Stimulated activated naive CD8-positive, alpha-beta T cell treated with anti-CD3 and anti-CD28 coated beads, Interleukin-15, Interleukin-2, amounts not matched to agents 100 U/mL and 50 U/mL, for 24 hours (primary cell): ENCODE measurements at regions not wholly inside any gene's neighbourhood (a gene's known extent, or its start where the extent isn't known, plus 50 kb on each side); places are given as distances from the start of the nearest gene placed in this dataset.
"Not testable (repeated sequence)": the region's sequence is repeated elsewhere in the genome, so short reads cannot be mapped to it uniquely, and the experiment has no call there.

ENCODE experiments used
- ATAC-seq: fragments of 150-1000 bp; cut with Tn5 transposase; one replicate; pipeline ENCODE4 v1.10.0; 2021
- DNase-seq: peaks from one replicate; pipeline ENCODE4 v3.0.0; 2021

- ATAC-seq: no peak
- DNase-seq: no peak
Measured at GRCh38 chr11:91141655-91142054, 918.8 kb upstream of the CHORDC1 start.

DNA sequence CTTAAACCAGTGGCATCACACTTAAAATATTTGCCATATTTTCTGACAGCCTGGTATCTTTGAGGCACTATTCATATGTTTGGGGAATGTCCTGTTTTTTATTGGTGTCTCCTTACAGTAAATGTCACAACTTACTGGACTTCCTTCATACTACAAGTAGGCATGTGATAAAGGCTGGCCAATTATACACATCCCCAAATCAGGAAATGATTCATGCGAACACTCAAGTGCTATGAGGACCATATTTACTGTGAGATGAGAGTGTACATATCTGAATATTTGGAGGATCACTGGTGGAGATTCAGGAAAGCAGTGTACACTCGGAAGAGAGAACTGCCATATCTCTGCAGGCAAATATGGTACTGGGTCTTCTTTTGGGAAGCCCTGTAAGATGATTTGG, 913.8 kb upstream of the CHORDC1 start:
- DNase-seq (no peak), ATAC-seq (no peak)

DNA sequence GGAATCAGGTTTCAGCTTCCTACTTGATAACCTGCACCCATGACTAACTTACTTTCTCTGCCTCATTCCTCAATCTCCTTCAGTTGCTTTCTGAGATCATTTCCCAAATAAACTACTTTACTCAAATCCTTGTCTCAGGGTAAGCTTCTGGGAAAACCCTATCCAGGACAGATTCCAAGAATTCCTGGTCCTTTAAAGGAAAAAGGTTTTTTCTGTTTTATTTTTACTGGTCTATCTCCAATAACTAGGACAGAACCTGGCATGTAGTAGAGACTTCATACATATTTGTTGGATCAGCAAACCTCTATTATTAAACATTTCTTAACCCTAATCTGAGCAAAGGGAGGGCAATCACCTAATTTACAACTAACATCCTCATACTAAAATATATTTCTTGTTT, 910.5 kb upstream of the CHORDC1 start:
- no peak for DNase-seq

GRCh38 chr11:91129596-91129995, 906.7 kb upstream of the CHORDC1 start:
- ATAC-seq (no peak), DNase-seq (no peak)

More for the DNA sequence above, 910.5 kb upstream of the CHORDC1 start:
- ATAC-seq: no peak

DNA sequence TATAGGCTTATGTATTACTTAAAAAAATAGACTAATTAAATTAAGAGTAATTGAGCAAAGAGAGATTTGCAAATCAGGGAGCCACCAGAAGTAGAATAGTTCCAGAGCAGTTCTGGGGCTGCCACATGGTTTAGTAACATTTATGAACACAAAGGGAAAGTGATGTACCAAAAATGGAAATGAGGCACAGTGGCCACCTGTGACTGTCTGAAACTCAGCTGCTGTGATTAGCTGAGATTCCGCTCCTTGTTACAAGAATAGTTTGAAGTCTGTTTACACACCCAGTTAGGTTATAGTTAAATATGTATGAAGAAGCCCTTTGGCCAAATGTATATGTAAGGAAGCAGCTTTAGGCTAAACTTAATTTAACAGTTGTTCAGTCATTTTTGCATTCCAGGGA, 901.5 kb upstream of the CHORDC1 start:
- ATAC-seq: no peak
- DNase-seq: no peak

DNA sequence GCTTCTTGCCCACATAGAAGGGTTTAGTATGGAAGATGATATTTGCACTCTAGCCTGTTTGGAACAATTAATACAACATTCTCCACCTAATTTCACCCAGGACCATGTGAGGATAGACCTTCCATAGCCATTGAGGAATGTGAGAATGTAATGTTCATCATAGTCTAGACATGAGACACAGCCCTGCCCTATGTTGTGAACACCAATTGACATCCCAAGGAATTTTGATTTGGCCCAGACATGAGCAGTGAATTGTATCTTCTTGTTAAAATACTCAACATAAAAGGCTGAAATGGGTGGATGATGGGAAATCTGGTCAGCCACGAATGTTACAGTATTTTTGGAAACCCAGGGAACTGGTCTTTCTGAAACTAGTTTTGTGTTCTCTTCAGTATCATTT, 892.3 kb upstream of the CHORDC1 start:
- DNase-seq: no peak
- no peak for ATAC-seq

DNA sequence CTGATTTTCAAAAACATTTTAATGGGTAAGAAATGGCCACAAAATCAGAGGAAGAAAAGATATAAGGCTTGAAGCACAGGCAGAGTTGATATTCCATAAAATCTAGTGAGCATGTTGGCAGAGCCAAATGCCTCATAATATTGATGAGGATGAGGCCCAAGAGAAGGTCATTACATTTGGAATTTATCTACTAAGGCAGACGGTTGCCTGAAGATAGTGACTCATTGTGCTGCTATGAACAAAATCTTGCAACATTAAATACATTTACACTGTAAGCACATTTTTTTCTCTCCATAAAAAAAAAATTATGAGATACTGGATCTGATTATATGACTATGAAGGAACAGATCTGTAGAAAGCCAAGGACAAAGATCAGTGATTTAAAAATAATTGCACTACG, 881.4 kb upstream of the CHORDC1 start:
- ATAC-seq: no peak
- no peak for DNase-seq

DNA sequence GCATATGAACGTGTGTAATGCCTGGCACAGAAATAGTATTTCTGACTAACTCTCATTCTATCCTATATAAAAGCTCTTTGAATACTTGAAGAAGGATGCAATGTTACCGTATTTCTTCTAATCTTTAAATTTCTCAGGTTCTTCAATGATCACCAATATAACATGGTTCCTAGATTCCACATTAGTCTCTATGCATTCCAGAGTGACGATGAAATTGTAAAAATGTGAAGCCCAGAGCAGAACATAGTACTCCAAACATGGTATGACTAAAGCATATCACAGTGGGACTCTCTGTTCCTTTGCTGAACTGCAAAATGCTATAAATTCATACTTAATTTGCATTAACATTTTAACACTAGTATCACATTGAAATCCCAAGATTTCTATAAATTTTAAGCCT, 877.6 kb upstream of the CHORDC1 start:
- DNase-seq (no peak), ATAC-seq (no peak)

DNA sequence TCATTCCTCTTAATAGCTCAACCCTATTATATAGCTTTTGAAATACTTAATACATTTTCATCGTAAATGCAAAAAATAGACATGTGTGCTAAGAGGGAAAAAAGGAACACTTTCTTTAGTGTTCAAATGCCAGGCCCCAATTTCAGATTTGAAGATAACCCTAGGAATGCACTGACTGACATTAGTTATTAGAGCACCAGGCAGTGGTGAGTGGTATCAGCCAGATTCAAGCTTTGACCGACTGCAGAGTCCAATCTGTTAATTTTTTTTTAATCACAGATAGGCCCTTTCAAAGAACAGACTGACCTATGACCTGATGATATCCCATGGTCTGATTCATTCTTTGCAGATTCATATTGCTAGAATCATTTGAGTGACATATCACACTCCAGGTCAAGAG, 874.2 kb upstream of the CHORDC1 start:
- DNase-seq: no peak
- no peak for ATAC-seq

GRCh38 chr11:91093141-91093540, 870.3 kb upstream of the CHORDC1 start:
- DNase-seq: no peak
- no peak for ATAC-seq

GRCh38 chr11:91091563-91091962, 868.7 kb upstream of the CHORDC1 start:
- no peak for ATAC-seq
- DNase-seq: no peak

DNA sequence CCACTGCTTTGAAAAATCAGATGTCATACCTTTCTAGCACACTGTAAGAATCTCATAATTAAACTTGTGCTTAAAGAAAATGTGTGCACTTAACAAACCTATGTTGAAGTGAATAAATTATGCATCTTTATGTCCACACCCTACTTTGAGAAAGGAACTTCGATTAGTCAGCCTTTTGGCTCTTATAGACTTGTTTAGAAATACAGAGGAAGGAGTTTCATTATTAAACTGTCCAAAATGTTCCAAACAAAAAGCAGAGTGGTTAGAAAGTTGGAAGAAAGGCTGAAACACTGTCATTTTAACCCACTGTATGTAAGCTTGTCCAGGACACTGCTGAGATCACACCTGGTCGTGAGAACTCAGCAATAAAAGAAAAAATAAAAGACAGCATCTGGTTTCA, 863.2 kb upstream of the CHORDC1 start:
- ATAC-seq (no peak), DNase-seq (no peak)

GRCh38 chr11:91082255-91082654, 859.4 kb upstream of the CHORDC1 start:
- DNase-seq: no peak
- no peak for ATAC-seq

DNA sequence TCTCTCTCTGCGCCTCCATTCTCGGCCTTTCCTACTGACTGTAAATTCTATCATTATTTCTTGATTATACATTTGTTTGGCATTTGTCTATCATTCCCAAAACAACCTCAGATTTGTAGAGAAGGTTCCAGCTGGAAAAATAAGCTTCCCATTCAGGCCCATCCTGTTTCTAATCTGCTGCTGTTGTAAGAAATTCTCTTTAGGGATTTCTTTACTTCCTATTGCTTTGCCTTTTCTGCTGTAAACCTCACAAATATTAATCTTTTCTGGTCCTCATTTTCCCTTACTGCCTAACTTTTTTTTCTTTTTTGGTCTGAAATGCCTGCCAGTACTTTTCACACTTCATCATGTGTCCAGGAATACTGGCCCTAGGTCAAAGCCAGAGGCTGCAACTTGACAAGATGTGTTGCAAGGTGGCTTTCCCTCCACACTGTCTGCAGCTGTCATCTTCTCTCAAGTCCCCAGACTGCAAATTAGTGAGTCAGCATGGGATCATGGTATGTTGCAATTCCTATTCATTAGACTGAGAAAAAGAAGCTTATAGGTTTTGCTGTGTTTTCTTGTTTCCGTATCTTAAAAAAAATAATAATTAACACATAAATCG, 858.7 kb upstream of the CHORDC1 start:
- ATAC-seq (no peak), DNase-seq (no peak)

GRCh38 chr11:91078221-91078620, 855.4 kb upstream of the CHORDC1 start:
- DNase-seq: no peak
- ATAC-seq: no peak

DNA sequence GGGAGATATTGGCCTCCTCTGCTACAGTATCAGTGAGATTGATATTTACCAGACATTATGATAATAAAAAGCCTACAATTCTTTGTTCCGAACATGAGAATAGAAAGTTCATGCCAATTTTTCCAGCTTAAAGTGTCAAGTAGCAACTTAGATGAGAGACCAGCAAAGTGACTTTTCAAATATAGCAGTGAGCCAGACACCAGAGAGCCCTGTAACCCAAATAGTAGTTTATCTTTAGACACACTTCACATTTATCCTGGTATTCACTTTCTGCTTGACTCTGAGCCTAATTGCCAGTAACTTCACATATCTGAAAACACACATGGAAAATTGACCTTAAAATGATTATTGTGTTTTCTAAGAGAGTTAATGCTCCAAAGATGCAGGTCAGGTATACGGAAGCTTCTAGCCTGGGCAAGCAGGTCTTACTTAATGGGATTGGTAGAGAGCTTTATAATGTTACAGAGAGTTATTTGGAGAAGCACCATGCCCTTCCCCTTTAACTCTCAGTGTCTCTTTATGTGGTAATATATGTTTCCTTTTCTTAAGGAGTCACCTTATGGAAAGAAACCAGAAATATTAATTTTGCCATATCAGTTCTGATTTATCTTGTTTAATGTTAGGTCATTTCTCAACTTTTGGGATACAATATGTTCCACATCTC, 852.3 kb upstream of the CHORDC1 start:
- DNase-seq (no peak), ATAC-seq (no peak)

- no peak for ATAC-seq
- DNase-seq: no peak
Measured at GRCh38 chr11:91067666-91068065, 844.8 kb upstream of the CHORDC1 start.

DNA sequence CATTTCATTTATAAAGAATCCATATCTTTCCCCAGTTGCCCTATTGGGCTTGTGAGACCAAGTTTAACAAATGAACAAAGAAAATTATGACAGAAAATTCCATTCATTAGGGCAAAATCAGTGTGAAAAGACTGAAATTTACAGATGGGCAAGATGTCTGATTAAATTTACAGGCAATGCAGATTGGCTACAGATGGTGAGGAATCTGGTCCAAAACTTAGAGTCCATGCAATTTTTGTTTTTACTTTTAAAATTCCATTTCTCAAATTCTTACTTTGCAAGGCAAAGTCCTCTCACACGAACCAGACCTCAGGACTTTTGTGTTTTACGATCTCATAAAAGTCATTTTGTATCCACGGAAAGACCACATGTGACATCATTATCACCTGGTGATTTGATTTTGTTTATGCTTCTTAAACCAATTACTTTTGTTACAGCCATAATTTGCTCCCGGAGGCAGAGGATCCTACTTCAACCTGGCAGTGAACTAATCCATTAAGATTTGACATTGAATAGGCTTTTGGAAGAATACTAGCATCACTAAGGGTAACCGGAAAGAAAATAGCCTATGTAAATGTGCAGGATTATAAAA, 843.7 kb upstream of the CHORDC1 start:
- ATAC-seq (no peak), DNase-seq (no peak)

DNA sequence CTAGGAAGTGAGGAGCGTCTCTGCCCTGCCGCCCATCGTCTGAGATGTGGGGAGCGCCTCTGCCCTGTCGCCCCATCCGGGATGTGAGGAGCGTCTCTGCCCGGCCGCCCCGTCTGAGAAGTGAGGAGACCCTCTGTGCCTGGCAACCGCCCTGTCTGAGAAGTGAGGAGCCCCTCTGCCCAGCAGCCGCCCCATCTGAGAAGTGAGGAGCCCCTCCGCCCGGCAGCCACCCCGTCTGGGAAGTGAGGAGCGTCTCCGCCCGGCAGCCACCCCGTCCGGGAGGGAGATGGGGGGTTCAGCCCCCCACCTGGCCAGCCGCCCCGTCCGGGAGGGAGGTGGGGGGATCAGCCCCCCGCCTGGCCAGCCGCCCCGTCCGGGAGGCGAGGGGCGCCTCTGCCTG, 840.5 kb upstream of the CHORDC1 start:
- ATAC-seq, DNase-seq: not testable (repeated sequence)

- no peak for ATAC-seq
- no peak for DNase-seq
Measured at GRCh38 chr11:91047882-91048281, 825.0 kb upstream of the CHORDC1 start.

DNA sequence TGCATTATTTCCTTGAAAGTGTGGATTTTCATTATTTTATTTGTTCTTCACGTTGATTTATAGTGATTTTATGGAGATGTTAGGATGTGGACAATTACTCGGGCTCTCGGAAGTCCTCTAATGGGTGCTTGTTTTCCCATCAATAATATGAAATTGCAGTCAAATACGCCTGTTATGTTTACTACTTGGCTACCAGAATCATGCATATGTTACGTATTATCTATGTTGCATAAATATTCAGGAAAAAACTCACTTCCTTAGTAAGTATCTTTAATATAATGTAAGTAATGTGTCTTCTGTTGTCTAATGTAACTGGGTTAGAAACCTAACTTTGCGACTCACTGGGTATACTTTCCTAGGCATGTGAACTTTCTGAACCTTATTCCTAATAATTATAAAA, 823.4 kb upstream of the CHORDC1 start:
- DNase-seq: no peak
- ATAC-seq: no peak

DNA sequence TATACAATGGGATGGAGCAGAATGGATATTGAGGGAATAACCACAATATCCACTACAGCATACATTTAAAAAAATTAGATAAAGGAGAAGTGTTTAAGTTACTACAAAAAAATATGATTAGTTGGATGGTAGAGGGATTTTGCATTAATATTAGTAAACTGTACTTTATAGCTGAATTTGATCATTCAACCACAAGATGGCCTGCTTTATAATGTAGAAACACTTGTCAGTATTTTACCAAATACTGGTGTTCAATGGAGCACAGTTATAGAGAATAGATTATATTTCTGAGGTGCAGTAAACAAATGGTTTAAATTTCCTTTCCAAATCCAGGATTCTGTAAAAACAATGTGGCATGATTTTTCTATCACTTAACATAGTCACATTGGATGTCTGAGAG, 818.8 kb upstream of the CHORDC1 start:
- DNase-seq (no peak), ATAC-seq (no peak)

DNA sequence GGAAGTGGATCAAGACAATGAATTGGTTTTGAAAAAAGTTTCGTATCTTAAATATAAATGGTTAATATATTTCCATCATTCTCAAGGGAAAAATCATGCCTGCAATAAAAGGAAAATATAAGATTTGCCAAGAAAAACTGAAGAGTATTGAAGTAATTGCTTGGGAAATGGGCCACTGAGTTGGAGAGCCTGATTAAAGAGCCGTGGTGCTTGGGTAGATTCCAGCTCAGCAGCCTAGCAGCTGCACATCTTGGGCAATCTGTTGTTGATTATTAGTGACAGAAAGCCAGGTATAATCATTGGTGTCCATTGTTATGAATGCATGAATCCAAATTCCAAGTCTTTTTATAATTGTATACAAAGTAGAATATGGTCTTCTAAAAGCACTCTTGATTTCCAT, 800.9 kb upstream of the CHORDC1 start:
- no peak for DNase-seq
- no peak for ATAC-seq

GRCh38 chr11:91011503-91011902, 788.7 kb upstream of the CHORDC1 start:
- ATAC-seq: no peak

More at GRCh38 chr11:91011503-91011902, 788.7 kb upstream of the CHORDC1 start:
- DNase-seq: no peak
